Tibial artery (tissue), 4 donors: ENCODE measurements at regions not wholly inside any gene's neighbourhood (a gene's known extent, or its start where the extent isn't known, plus 50 kb on each side); places are given as distances from the start of the nearest gene placed in this dataset.

ENCODE experiments used
- DNase-seq, 2 donors: peaks; one replicate each; pipeline ENCODE4 v3.0.0-alpha.2; 2019
- H3K27ac ChIP-seq, 2 donors: fragments of 200-600 bp; sonication (generic) in 1 of 2; 1 replicate in 1 of 2; 2 replicates in 1 of 2; pipeline ENCODE4 v1.5.1; 2018 to 2019; ENCODE audit warnings: mild to moderate bottlenecking in 1 of 2
- H3K27me3 ChIP-seq, 2 donors: fragments of 200-600 bp; sonication (generic) in 1 of 2; one replicate each; pipeline versions ENCODE4 v1.5.1 to v1.6.0; 2016 to 2019
- H3K36me3 ChIP-seq, 3 donors: fragments of 200-600 bp; sonication (generic) in 2 of 3; one replicate each; pipeline ENCODE4 v1.5.1; 2016 to 2019; ENCODE audit warnings: mild to moderate bottlenecking in 2 of 3
- H3K4me1 ChIP-seq, 4 donors: fragments of 200-600 bp; sonication (generic) in 2 of 4; 1 replicate in 3 of 4; 2 replicates in 1 of 4; pipeline ENCODE4 v1.5.1; 2016 to 2019
- H3K4me3 ChIP-seq, 2 donors: fragments of 200-600 bp; sonication (generic) in 1 of 2; 1 replicate in 1 of 2; 2 replicates in 1 of 2; pipeline ENCODE4 v1.5.1; 2018 to 2019; ENCODE audit warnings: mild to moderate bottlenecking in 2 of 2
- H3K9me3 ChIP-seq, 3 donors: fragments of 200-600 bp; sonication (generic) in 1 of 3; one replicate each; pipeline ENCODE4 v1.5.1; 2016 to 2019
- intact Hi-C: fragments of 100-400 bp; cut with DNase I; formaldehyde crosslinking; loops from one replicate; pipeline ENCODE4 v1.15.0; 2023; ENCODE audit warnings: low total_unique reads
- TF ChIP-seq, protein P1 (sequence below), 2 experiments: fragments of 200-600 bp in 1 of 2; fragments of 450-650 bp in 1 of 2; IDR thresholded peaks; one replicate each; pipeline ENCODE4 v1.5.1; 2017 to 2019; ENCODE audit warnings: antibody characterized with exemption in 2 of 2, mild to moderate bottlenecking in 1 of 2, moderate library complexity in 1 of 2

DNA sequence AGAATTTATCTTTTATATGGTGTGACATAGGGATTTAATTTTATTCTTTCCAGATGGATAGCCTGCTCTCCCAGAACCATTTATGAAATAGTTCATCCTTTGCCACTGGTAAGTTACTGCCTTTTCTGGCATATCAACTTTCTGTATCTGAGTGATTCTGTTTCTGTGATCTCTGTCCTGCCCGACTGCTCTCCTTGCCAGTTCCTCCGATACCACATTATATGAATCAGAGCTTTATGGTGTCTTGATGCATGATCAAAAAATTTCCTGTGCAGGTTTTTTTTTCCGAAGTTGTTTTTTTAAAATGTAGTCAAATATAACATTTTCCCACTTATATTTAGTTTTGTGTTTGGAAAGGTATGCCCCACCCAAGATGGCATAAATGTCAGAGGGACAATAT, 242.5 kb downstream of the CYP26B1 start:
- H3K4me3 ChIP-seq, result no peak overlapping the region
- TF ChIP-seq, protein P1, sequence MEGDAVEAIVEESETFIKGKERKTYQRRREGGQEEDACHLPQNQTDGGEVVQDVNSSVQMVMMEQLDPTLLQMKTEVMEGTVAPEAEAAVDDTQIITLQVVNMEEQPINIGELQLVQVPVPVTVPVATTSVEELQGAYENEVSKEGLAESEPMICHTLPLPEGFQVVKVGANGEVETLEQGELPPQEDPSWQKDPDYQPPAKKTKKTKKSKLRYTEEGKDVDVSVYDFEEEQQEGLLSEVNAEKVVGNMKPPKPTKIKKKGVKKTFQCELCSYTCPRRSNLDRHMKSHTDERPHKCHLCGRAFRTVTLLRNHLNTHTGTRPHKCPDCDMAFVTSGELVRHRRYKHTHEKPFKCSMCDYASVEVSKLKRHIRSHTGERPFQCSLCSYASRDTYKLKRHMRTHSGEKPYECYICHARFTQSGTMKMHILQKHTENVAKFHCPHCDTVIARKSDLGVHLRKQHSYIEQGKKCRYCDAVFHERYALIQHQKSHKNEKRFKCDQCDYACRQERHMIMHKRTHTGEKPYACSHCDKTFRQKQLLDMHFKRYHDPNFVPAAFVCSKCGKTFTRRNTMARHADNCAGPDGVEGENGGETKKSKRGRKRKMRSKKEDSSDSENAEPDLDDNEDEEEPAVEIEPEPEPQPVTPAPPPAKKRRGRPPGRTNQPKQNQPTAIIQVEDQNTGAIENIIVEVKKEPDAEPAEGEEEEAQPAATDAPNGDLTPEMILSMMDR (IDR thresholded peaks at IDR 0.05), result no peak

DNA sequence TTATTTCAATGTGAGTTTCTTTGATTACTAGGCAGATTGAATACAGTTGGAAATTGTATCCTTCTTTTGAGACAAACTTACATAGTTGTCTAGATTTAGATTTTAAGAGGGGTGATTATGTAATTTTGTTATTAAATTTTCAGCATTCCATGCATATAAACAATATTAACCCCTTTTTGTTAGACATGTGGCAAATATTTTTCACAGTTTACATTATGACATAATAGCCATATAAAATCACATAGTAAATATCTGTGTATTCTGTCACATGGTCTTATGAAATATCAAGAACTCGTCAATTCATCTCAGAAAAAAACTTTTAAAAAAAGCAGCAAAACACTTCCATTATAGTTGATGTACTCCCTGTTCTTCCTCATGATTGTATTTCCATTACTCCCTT, 243.8 kb downstream of the CYP26B1 start:
- Histone ChIP-seq H3K4me1 (no peaks in the 10 kb centered on the region), H3K36me3 (no peaks in the 10 kb centered on the region), H3K27me3 (peaks cover 0 to 12% of the 10 kb centered on the region in 2 donors), H3K9me3 (no peaks in the 10 kb centered on the region), H3K27ac (no peak overlapping the region), H3K4me3 (no peak overlapping the region)
- intact Hi-C loops, result no loop called here
- TF ChIP-seq, protein P1 (IDR thresholded peaks at IDR 0.05), result no peak
- DNase-seq, result no peak

More for the DNA sequence above, 242.5 kb downstream of the CYP26B1 start:
- no peaks in the 10 kb centered on the region for H3K36me3 ChIP-seq
- H3K9me3 ChIP-seq, result peaks cover 2 to 6% (median 4%) of the 10 kb centered on the region in 3 donors
- peaks cover 0 to 12% of the 10 kb centered on the region in 2 donors for H3K27me3 ChIP-seq
- intact Hi-C loops, result no loop called here
- no peaks in the 10 kb centered on the region for H3K4me1 ChIP-seq
- DNase-seq, result no peak
- H3K27ac ChIP-seq, result no peak overlapping the region

DNA sequence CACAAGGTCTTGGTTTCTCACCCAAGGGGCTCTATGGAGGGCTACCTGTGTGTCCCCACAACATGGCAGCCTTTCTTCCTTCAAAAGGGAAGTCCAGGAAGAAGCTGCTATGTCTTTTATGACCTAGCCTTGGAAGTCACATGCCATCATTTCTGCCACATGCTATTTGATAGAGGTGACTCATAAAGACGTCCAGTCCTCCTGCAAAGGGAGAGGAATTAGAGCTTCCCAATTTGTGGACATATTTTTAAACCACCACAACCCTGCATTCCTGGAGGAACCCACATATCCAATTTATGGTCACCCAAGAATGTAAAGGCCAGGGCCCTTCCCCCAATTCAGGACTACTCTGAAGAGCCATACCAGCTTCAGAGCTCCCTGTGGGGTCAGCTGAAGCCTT, 246.2 kb downstream of the CYP26B1 start:
- H3K27ac ChIP-seq, result no peak overlapping the region
- TF ChIP-seq, protein P1 (IDR thresholded peaks at IDR 0.05), result no peak
- intact Hi-C loops, result no loop called here

DNA sequence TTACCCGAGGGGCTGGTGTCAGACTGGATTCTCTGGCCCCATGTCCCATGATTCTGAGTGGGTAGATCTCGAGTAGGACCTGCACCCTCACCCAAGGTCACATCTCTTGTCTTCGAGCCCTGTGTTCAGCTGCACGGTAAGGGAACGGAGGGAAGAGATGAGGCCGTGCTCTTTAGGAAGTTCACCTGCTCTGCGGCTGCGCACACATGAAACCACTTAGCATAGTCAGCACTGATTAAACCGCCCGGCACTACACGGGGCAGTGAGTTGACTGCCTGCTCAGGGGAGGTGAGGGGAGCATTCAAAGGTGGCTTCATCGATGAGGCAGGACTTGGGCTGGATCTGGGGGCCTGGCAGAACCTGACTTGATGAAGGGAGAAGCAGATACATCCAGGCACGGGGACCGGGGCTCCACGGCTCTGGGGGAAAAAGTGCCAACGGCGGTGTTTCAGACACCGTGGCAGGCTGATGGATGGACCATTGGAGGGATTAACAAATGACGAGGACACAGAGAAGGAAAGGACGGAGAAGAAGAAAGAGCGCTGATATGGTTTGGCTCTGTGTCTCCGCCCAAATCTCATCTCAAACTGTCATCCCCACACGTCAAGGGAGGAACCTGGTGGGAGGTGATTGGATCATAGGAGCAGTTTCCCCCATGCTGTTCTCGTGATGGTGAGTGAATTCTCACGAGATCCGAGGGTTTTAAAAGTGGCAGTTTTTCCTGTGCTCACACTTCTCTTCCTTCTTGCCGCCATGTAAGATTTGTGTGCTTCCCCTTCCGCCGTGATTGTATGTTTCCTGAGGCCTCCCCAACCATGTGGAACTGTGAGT, 248.6 kb downstream of the CYP26B1 start:
- Histone ChIP-seq H3K9me3 (no peaks in the 10 kb centered on the region), H3K27ac (no peak overlapping the region), H3K4me1 (no peaks in the 10 kb centered on the region), H3K4me3 (no peak overlapping the region), H3K27me3 (peaks cover 0 to 6% of the 10 kb centered on the region in 2 donors), H3K36me3 (no peaks in the 10 kb centered on the region)
- DNase-seq, result peak in 1 of 2 donors; percentile 48
- intact Hi-C loops, result no loop called here
- TF ChIP-seq, protein P1 (IDR thresholded peaks at IDR 0.05), result no peak

More for the DNA sequence above, 246.2 kb downstream of the CYP26B1 start:
- no peak for DNase-seq
- Histone ChIP-seq H3K27me3 (peaks cover 0 to 6% of the 10 kb centered on the region in 2 donors), H3K9me3 (no peaks in the 10 kb centered on the region), H3K4me3 (no peak overlapping the region), H3K4me1 (no peaks in the 10 kb centered on the region), H3K36me3 (no peaks in the 10 kb centered on the region)

DNA sequence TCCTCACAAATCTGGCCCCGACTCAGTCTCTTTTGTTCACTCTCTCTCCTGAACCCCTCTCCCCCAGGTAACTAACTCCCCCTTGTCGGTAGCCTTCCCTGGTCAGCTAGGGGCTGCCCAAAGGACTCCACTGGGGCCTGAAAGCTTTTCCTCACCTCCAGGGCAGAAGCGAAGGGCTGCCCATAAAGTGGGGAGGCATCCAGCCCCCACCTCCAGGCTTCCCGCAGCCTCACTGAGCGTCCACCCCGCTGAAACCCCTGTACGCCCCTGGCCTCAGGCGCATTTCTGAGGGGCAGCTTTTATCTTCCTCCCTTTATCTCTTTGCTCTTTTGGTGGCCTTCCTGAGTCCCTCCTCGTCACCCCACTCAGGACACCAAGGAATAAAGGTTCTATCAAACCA, 249.3 kb downstream of the CYP26B1 start:
- Histone ChIP-seq H3K27me3 (peaks cover 0 to 11% of the 10 kb centered on the region in 2 donors), H3K4me1 (no peaks in the 10 kb centered on the region), H3K4me3 (no peak overlapping the region), H3K27ac (no peak overlapping the region), H3K9me3 (no peaks in the 10 kb centered on the region), H3K36me3 (no peaks in the 10 kb centered on the region)
- intact Hi-C loops, result no loop called here
- TF ChIP-seq, protein P1 (IDR thresholded peaks at IDR 0.05), result no peak
- no peak for DNase-seq
